HEK293T (cell line): ENCODE measurements at regions not wholly inside any gene's neighbourhood (a gene's known extent, or its start where the extent isn't known, plus 50 kb on each side); places are given as distances from the start of the nearest gene placed in this dataset.
"Not testable (repeated sequence)": the region's sequence is repeated elsewhere in the genome, so short reads cannot be mapped to it uniquely, and the experiment has no call there.

ENCODE experiments used
- ARNT ChIP-seq: fragments of 450-650 bp; IDR thresholded peaks from 2 replicates; pipeline ENCODE4 v1.6.1; 2017; ENCODE audit warnings: mild to moderate bottlenecking
- HDGF ChIP-seq: fragments of 450-650 bp; IDR thresholded peaks from 2 replicates; pipeline ENCODE4 v1.6.1; 2017; ENCODE audit warnings: antibody characterized with exemption, borderline replicate concordance
- NFRKB ChIP-seq: fragments of 450-650 bp; IDR thresholded peaks from 2 replicates; pipeline ENCODE4 v1.6.1; 2016; ENCODE audit warnings: mild to moderate bottlenecking, moderate library complexity
- SUZ12 ChIP-seq: fragments of 450-650 bp; IDR thresholded peaks from 2 replicates; pipeline ENCODE4 v1.6.1; 2016; ENCODE audit warnings: mild to moderate bottlenecking

GRCh38 chr21:9652819-9653218 is 868.6 kb upstream of the TPTE start:
- not testable (repeated sequence) for TF ChIP-seq NFRKB, ARNT, HDGF, SUZ12
